OCI-LY3 (cell line): ENCODE measurements at regions not wholly inside any gene's neighbourhood (a gene's known extent, or its start where the extent isn't known, plus 50 kb on each side); places are given as distances from the start of the nearest gene placed in this dataset.

Source experiments
- H2AFZ ChIP-seq: fragments of 200-600, 300-600 bp; shearing (Covaris generic); 2 replicates; pipeline ENCODE4 v1.6.0; 2014; ENCODE audit warnings: antibody characterized with exemption, low read depth, low read length
- H3K27ac ChIP-seq: fragments of 200-600, 300-600 bp; sonication (generic); 2 replicates; pipeline ENCODE4 v1.5.1; 2014; ENCODE audit warnings: mild to moderate bottlenecking, low read length, moderate library complexity, mixed read lengths
- H3K27me3 ChIP-seq: fragments of 200-600, 300-600 bp; sonication (generic); 2 replicates; pipeline ENCODE4 v1.6.1; 2014; ENCODE audit warnings: low read depth, low read length, mixed read lengths
- H3K36me3 ChIP-seq: fragments of 200-600, 300-600 bp; sonication (generic); replicated peaks from 2 replicates; pipeline ENCODE3; 2014; ENCODE audit warnings: low read depth, low read length, mixed read lengths
- H3K4me1 ChIP-seq: fragments of 300-600, 200-600 bp; sonication (generic); 2 replicates; pipeline ENCODE4 v1.6.1; 2014; ENCODE audit warnings: low read length, mixed read lengths
- H3K4me2 ChIP-seq: fragments of 200-600, 300-600 bp; sonication (generic); 2 replicates; pipeline ENCODE4 v1.6.1; 2014; ENCODE audit warnings: low read length, mixed read lengths
- H3K4me3 ChIP-seq: fragments of 300-600, 200-600 bp; sonication (generic); 2 replicates; pipeline ENCODE4 v1.5.1; 2014; ENCODE audit warnings: antibody characterized with exemption, mild to moderate bottlenecking, low read length, moderate library complexity
- H3K79me2 ChIP-seq: fragments of 300-600, 200-600 bp; shearing (Covaris generic); 2 replicates; pipeline ENCODE4 v1.6.1; 2014; ENCODE audit warnings: mild to moderate bottlenecking, low read length, mixed read lengths
- H3K9ac ChIP-seq: fragments of 300-600, 200-600 bp; shearing (Covaris generic); 2 replicates; pipeline ENCODE4 v1.6.0; 2014; ENCODE audit warnings: mild to moderate bottlenecking, low read length, moderate library complexity
- H3K9me3 ChIP-seq: fragments of 200-600, 300-600 bp; shearing (Covaris generic); 2 replicates; pipeline ENCODE4 v1.6.1; 2014; ENCODE audit warnings: low read length, mixed read lengths; ENCODE audit not compliant: insufficient read depth
- H4K20me1 ChIP-seq: fragments of 200-600, 300-600 bp; sonication (generic); 2 replicates; pipeline ENCODE4 v1.6.1; 2016; ENCODE audit warnings: low read length, mixed read lengths; ENCODE audit not compliant: insufficient read depth
- EZH2phosphoT487 ChIP-seq: fragments of 200-600 bp; shearing (Covaris generic); IDR thresholded peaks from 2 replicates; pipeline ENCODE4 v1.6.1; 2018; ENCODE audit warnings: antibody characterized with exemption, mixed run types, low read depth
- TF ChIP-seq, protein P1 (sequence below): fragments of 200-600, 300-600 bp; sonication (generic); IDR thresholded peaks from 2 replicates; pipeline ENCODE4 v1.5.1; 2014; ENCODE audit warnings: antibody characterized with exemption, low read length, low read depth

DNA sequence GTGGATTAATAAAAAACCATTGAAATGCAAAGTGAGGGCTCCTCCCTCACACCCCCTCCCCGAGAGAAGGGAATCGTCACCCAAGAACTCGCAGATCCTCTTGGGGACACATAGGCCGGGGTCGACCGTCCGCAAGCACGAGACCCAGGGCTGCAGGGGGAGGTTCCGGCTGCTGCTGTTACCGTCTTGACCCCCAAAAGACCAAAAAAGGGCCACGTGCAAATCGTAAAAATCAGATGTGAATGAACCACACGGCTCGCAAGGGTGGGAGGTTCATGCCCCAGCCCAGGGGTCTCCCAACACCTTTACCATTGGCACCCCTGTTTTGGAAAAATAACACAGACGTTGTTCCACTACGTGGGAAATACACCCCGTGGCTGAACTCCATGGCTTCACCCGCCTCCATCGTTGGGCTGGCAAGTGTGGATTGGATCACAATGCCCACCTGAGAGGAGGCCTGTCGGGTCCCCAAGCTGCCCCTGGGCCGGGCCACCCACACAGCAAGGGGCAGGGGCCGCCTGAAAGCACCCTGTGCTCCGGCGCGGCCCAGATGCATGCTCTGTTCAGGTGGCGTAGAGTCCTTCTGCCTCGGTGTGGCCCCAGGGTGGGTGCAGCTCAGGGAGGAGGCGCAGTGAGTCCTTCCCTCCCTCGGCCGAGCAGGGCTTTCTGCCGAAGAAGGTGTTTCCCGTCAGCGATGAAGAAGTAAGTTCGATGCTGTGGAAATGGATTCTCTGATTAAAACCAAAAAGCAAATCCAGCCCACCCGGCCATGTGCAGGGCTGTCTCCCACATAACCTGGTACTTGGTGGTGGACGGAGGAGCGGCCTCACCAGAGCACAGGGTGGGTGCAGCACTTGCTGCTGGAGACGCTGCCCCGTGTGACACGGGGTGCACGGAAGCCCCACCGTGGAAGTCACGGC is 85.0 kb downstream of the YTHDF1 start:
- Histone ChIP-seq H3K4me3 (no peak overlapping the region), H3K27me3 (peaks cover 5% of the 10 kb centered on the region; the same call in 1 of the 2 replicates), H3K36me3 (no peaks in the 10 kb centered on the region), H3K79me2 (no peaks in the 10 kb centered on the region), H3K9me3 (no peaks in the 10 kb centered on the region), H3K27ac (no peak overlapping the region), H3K4me2 (no peak overlapping the region), H4K20me1 (no peaks in the 10 kb centered on the region), H3K4me1 (no peaks in the 10 kb centered on the region), H2AFZ (no peak overlapping the region), H3K9ac (no peak overlapping the region)
- TF ChIP-seq, protein P1, sequence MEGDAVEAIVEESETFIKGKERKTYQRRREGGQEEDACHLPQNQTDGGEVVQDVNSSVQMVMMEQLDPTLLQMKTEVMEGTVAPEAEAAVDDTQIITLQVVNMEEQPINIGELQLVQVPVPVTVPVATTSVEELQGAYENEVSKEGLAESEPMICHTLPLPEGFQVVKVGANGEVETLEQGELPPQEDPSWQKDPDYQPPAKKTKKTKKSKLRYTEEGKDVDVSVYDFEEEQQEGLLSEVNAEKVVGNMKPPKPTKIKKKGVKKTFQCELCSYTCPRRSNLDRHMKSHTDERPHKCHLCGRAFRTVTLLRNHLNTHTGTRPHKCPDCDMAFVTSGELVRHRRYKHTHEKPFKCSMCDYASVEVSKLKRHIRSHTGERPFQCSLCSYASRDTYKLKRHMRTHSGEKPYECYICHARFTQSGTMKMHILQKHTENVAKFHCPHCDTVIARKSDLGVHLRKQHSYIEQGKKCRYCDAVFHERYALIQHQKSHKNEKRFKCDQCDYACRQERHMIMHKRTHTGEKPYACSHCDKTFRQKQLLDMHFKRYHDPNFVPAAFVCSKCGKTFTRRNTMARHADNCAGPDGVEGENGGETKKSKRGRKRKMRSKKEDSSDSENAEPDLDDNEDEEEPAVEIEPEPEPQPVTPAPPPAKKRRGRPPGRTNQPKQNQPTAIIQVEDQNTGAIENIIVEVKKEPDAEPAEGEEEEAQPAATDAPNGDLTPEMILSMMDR: no peak
- no peak for TF ChIP-seq EZH2phosphoT487

DNA sequence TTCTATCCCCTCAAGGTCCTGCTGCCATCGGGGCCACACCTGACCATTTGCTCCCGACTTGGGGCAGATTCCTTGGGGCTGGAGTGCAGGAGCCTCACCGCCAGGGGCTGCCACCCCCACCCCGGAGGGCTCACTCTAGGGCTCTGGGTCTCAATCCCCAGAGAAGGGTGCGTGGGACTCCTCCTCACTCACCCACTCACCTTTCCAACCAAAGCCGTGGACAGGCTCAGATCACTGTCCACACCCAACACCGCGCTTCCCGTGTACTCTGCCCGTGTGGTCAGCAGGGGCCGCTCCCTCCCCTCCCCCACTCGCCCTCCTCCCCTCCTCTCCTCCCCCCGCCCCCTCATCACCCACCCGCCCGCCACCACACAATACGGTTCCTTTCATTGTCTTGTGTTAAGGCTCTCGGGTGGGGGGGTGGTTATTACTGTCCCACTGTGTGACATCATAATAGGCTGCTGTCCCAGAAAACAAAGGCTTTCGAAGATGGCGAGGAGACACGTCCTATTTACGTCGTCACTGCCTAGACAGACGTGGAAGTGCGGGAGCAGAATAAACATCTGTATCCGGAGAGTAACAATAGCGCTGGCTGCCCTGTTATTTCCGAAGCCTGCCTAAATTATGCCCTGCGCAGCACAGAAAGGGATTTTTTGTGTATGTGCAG is 85.8 kb downstream of the YTHDF1 start:
- Histone ChIP-seq H3K4me3 (no peak overlapping the region), H4K20me1 (no peaks in the 10 kb centered on the region)

DNA sequence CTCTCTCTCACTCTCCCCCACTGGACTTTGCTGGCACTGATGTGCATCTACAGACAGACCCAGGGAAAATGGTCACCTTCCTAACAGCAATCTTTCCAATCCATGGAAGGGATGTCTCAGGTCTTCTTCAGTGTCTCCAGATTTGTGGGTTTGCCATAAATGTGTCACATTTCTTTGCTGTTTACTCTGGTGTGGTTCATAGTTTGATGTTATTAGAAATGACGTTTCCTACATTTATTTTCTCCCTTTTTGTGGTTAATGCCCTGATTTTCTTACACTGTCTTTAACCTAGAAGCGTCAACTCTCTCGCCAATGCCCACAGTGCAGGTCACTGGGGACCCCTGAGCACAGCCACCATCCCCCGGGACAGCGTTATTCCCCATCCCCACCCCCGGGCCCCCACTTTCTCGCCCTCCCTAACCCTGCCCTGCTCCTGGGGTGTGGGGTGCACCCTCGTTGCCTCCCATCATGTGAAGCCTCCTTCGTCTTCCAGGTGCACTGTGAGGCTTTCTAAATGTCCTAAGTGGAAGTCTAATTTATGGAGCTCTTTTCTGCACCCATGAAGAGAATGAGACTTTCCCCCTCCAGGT is 86.5 kb downstream of the YTHDF1 start:
- Histone ChIP-seq H3K27me3 (peaks cover 5% of the 10 kb centered on the region; the same call in 1 of the 2 replicates), H3K36me3 (no peaks in the 10 kb centered on the region), H3K9me3 (no peaks in the 10 kb centered on the region), H3K9ac (no peak overlapping the region), H3K4me2 (no peak overlapping the region), H2AFZ (no peak overlapping the region), H3K79me2 (no peaks in the 10 kb centered on the region), H3K27ac (no peak overlapping the region), H3K4me3 (no peak overlapping the region), H4K20me1 (no peaks in the 10 kb centered on the region), H3K4me1 (no peaks in the 10 kb centered on the region)
- TF ChIP-seq EZH2phosphoT487: no peak
- TF ChIP-seq, protein P1: no peak

More for the DNA sequence above, 85.8 kb downstream of the YTHDF1 start:
- TF ChIP-seq EZH2phosphoT487: no peak
- TF ChIP-seq, protein P1: no peak
- Histone ChIP-seq H2AFZ (no peak overlapping the region), H3K27me3 (peaks cover 5% of the 10 kb centered on the region; the same call in 1 of the 2 replicates), H3K4me1 (no peaks in the 10 kb centered on the region), H3K9me3 (no peaks in the 10 kb centered on the region), H3K36me3 (no peaks in the 10 kb centered on the region), H3K27ac (no peak overlapping the region), H3K79me2 (no peaks in the 10 kb centered on the region), H3K4me2 (no peak overlapping the region), H3K9ac (no peak overlapping the region)

DNA sequence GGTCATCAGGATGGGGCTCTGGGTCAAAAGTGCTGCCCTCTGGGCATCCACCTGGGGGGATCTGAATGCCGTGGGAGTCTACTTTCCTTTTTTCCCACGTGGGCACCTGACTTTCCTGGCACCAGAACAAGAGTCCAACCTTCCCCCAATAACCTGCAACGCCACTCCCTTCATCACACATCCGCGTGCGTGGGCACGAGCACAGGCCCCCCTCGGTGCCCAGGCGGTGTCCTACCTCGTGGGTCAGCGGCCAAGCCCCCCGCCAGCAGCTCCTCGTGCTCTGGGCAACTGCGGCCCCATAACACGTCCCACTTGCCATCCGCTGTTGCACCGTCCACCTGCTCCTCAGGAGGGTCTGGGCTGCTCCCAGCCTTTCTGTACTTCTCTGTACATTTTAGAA is 87.0 kb downstream of the YTHDF1 start:
- no peak overlapping the region for H3K9ac ChIP-seq
- H3K27ac ChIP-seq: no peak overlapping the region
- no peak overlapping the region for H3K4me2 ChIP-seq
- TF ChIP-seq EZH2phosphoT487: no peak
- TF ChIP-seq, protein P1: no peak
- H2AFZ ChIP-seq: no peak overlapping the region
- H4K20me1 ChIP-seq: no peaks in the 10 kb centered on the region
- H3K36me3 ChIP-seq: no peaks in the 10 kb centered on the region
- H3K9me3 ChIP-seq: no peaks in the 10 kb centered on the region
- no peaks in the 10 kb centered on the region for H3K79me2 ChIP-seq
- H3K27me3 ChIP-seq: peaks cover 5% of the 10 kb centered on the region; the same call in 1 of the 2 replicates
- H3K4me1 ChIP-seq: no peaks in the 10 kb centered on the region
- H3K4me3 ChIP-seq: no peak overlapping the region
